ENCODE measurements at regions not wholly inside any gene's neighbourhood (a gene's known extent, or its start where the extent isn't known, plus 50 kb on each side); places are given as distances from the start of the nearest gene placed in this dataset.

DNA sequence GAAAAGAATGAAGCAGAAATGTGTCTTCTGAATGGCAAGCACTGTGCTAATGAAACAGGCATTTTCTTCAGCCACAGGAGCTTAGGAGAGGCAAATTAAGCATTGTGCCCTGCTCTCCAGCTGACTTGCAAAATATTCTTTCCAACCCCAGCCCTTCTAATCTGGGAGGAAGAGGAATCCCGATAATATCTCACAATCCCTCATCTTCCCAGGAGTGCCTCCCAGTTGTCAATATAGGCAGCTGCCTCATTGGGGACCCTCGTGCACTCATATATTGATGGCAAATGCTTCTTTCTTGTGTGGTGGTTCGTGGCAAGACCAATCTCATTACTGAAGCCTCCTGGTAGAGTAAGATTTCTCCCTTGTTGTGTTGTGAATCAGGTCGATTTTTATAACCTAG is 299.0 kb downstream of the COG6 start:
- Histone ChIP-seq H3K27me3 (ENCODE audit: control insufficient read depth, insufficient read depth, low read length) (no peaks in the 10 kb centered on the region), H3K4me1 (ENCODE audit: control insufficient read depth in 2 of 3, insufficient read depth in 2 of 3, low read depth in 1 of 3, low read length in 3 of 3) (peaks cover 0 to 3% (median 0%) of the 10 kb centered on the region in 3 donors), H3K9me3 (ENCODE audit: control insufficient read depth in 2 of 3, insufficient read depth in 1 of 3, low read length in 3 of 3) (no peaks in the 10 kb centered on the region), H3K9ac (ENCODE audit: low read length in 3 of 3) (no peak overlapping the region), H3K36me3 (ENCODE audit: control insufficient read depth in 2 of 3, insufficient read depth in 3 of 3, low read length in 3 of 3) (no peaks in the 10 kb centered on the region), H3K27ac (ENCODE audit: low read depth in 2 of 2, low read length in 2 of 2) (no peak overlapping the region), H3K4me3 (ENCODE audit: low read length in 3 of 3) (no peak overlapping the region)
- intact Hi-C loops (cut with DNase I): no loop called here
- TF ChIP-seq, protein P1, sequence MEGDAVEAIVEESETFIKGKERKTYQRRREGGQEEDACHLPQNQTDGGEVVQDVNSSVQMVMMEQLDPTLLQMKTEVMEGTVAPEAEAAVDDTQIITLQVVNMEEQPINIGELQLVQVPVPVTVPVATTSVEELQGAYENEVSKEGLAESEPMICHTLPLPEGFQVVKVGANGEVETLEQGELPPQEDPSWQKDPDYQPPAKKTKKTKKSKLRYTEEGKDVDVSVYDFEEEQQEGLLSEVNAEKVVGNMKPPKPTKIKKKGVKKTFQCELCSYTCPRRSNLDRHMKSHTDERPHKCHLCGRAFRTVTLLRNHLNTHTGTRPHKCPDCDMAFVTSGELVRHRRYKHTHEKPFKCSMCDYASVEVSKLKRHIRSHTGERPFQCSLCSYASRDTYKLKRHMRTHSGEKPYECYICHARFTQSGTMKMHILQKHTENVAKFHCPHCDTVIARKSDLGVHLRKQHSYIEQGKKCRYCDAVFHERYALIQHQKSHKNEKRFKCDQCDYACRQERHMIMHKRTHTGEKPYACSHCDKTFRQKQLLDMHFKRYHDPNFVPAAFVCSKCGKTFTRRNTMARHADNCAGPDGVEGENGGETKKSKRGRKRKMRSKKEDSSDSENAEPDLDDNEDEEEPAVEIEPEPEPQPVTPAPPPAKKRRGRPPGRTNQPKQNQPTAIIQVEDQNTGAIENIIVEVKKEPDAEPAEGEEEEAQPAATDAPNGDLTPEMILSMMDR (IDR thresholded peaks at IDR 0.05; ENCODE audit: borderline replicate concordance, extremely low read depth, insufficient read depth): no peak
- DNase-seq (no peak), FAIRE-seq (no peak)

DNA sequence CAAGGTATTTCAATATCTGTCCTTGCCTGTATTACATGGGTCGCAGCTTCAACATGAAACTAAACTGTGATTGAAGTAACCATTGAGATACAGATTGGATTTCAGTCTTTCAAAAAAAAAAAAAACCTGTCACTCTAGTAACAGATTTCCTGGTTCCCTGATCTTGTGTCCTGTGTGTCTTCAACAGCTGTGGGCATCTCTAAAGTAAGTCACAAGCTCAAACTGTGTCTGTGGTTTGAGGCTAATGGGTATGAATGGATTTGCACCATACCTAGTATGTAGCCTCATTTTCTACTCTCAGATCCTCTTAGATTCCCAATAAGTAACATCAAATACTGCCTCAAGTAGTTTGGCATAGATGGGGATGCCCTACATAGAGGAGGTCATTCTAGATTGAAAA is 300.1 kb downstream of the COG6 start:
- TF ChIP-seq, protein P1 (IDR thresholded peaks at IDR 0.05; ENCODE audit: borderline replicate concordance, extremely low read depth, insufficient read depth): no peak
- no peaks in the 10 kb centered on the region for H3K9me3 ChIP-seq (ENCODE audit: control insufficient read depth in 2 of 3, insufficient read depth in 1 of 3, low read length in 3 of 3)
- H3K4me3 ChIP-seq (ENCODE audit: low read length in 3 of 3): no peak overlapping the region
- intact Hi-C loops (cut with DNase I): no loop called here
- DNase-seq: no peak
- no peaks in the 10 kb centered on the region for H3K36me3 ChIP-seq (ENCODE audit: control insufficient read depth in 2 of 3, insufficient read depth in 3 of 3, low read length in 3 of 3)
- H3K9ac ChIP-seq (ENCODE audit: low read length in 3 of 3): no peak overlapping the region
- H3K4me1 ChIP-seq (ENCODE audit: control insufficient read depth in 2 of 3, insufficient read depth in 2 of 3, low read depth in 1 of 3, low read length in 3 of 3): peaks cover 0 to 3% (median 0%) of the 10 kb centered on the region in 3 donors
- FAIRE-seq: no peak
- no peak overlapping the region for H3K27ac ChIP-seq (ENCODE audit: low read depth in 2 of 2, low read length in 2 of 2)
- H3K27me3 ChIP-seq (ENCODE audit: control insufficient read depth, insufficient read depth, low read length): no peaks in the 10 kb centered on the region

GRCh38 chr13:39956036-39956435 is 300.6 kb downstream of the COG6 start:
- Histone ChIP-seq H3K36me3 (ENCODE audit: control insufficient read depth in 2 of 3, insufficient read depth in 3 of 3, low read length in 3 of 3) (no peaks in the 10 kb centered on the region), H3K27me3 (ENCODE audit: control insufficient read depth, insufficient read depth, low read length) (no peaks in the 10 kb centered on the region), H3K4me3 (ENCODE audit: low read length in 3 of 3) (no peak overlapping the region), H3K9ac (ENCODE audit: low read length in 3 of 3) (no peak overlapping the region), H3K9me3 (ENCODE audit: control insufficient read depth in 2 of 3, insufficient read depth in 1 of 3, low read length in 3 of 3) (no peaks in the 10 kb centered on the region), H3K27ac (ENCODE audit: low read depth in 2 of 2, low read length in 2 of 2) (no peak overlapping the region), H3K4me1 (ENCODE audit: control insufficient read depth in 2 of 3, insufficient read depth in 2 of 3, low read depth in 1 of 3, low read length in 3 of 3) (peaks cover 0 to 3% (median 0%) of the 10 kb centered on the region in 3 donors)
- intact Hi-C loops (cut with DNase I): no loop called here
- DNase-seq (no peak), FAIRE-seq (no peak)
- TF ChIP-seq, protein P1 (IDR thresholded peaks at IDR 0.05; ENCODE audit: borderline replicate concordance, extremely low read depth, insufficient read depth): no peak
